ENCODE measurements at regions not wholly inside any gene's neighbourhood (a gene's known extent, or its start where the extent isn't known, plus 50 kb on each side); places are given as distances from the start of the nearest gene placed in this dataset.

- TF ChIP-seq POLR2A (IDR thresholded peaks at IDR 0.05) (no peak), CTCF (IDR thresholded peaks at IDR 0.05 in 8 of 11, conservative IDR thresholded peaks at IDR 0.05 in 3 of 11) (no peak)
Measured at GRCh38 chr2:173657996-173658717, 303.5 kb downstream of the CDCA7 start.
